22Rv1 (cell line): ENCODE measurements at regions not wholly inside any gene's neighbourhood (a gene's known extent, or its start where the extent isn't known, plus 50 kb on each side); places are given as distances from the start of the nearest gene placed in this dataset.

Experiments
- ZFX ChIP-seq: fragments of 450-650 bp; IDR thresholded peaks from 2 replicates; pipeline ENCODE4 v1.6.1; 2017; ENCODE audit warnings: antibody characterized with exemption, borderline replicate concordance
- TF ChIP-seq, protein P1 (sequence below): fragments of 450-650 bp; IDR thresholded peaks from 2 replicates; pipeline ENCODE4 v1.5.1; 2017; ENCODE audit warnings: mild to moderate bottlenecking

DNA sequence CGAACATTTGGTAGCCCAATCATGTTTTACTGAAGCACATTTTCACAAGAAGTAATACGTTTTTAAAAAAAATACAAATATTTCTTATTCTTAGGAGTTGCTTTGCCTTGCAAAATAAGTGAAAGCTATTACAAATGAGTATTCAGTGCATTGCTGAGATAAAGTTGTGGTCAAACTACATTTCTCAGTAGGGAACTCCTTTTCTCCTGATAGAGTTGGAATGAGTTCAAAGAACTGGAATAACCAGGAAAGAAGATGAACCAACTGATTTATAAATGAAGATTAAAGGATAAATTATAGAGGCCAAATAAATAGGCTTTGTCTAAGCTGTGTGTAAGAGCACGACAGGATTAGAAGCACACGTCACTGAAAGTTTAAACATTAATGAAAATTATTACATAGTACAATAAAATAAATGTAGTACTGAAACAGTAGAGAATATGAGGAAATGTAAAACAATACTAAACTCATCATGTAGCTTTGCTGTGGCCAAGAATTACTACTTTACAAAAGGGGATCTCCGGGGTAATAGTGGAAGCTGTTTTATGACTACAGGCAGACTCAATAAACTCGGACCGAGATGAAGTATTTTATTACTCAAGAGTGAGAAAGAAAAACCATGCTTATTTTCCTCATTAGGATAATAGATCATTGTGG lies 73.6 kb downstream of the KCNJ2 start:
- TF ChIP-seq, protein P1, sequence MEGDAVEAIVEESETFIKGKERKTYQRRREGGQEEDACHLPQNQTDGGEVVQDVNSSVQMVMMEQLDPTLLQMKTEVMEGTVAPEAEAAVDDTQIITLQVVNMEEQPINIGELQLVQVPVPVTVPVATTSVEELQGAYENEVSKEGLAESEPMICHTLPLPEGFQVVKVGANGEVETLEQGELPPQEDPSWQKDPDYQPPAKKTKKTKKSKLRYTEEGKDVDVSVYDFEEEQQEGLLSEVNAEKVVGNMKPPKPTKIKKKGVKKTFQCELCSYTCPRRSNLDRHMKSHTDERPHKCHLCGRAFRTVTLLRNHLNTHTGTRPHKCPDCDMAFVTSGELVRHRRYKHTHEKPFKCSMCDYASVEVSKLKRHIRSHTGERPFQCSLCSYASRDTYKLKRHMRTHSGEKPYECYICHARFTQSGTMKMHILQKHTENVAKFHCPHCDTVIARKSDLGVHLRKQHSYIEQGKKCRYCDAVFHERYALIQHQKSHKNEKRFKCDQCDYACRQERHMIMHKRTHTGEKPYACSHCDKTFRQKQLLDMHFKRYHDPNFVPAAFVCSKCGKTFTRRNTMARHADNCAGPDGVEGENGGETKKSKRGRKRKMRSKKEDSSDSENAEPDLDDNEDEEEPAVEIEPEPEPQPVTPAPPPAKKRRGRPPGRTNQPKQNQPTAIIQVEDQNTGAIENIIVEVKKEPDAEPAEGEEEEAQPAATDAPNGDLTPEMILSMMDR = no peak
- TF ChIP-seq ZFX = no peak
